Ecto neural progenitor cell (in vitro differentiated cells): ENCODE measurements at regions not wholly inside any gene's neighbourhood (a gene's known extent, or its start where the extent isn't known, plus 50 kb on each side); places are given as distances from the start of the nearest gene placed in this dataset.

Experiments used
- DNase-seq: peaks from one replicate; pipeline ENCODE4 v3.0.0-alpha.2; 2018; ENCODE audit warnings: low spot score

GRCh38 chr21:33155422-33155821 lies 74.3 kb upstream of the IFNAR2 start:
- DNase-seq: no peak

GRCh38 chr21:33157303-33157702 lies 72.4 kb upstream of the IFNAR2 start:
- no peak for DNase-seq

- DNase-seq: no peak
Observed at GRCh38 chr21:33158654-33159053, 71.1 kb upstream of the IFNAR2 start.

- DNase-seq: peak; percentile 67
Observed at GRCh38 chr21:33162436-33162951, 67.2 kb upstream of the IFNAR2 start.

GRCh38 chr21:33168886-33169285 lies 60.9 kb upstream of the IFNAR2 start:
- DNase-seq: no peak

- no peak for DNase-seq
Observed at GRCh38 chr21:33169359-33169758, 60.4 kb upstream of the IFNAR2 start.

GRCh38 chr21:33171616-33172169 lies 58.0 kb upstream of the IFNAR2 start:
- DNase-seq: no peak

- DNase-seq: no peak
Observed at GRCh38 chr21:33174756-33175155, 55.0 kb upstream of the IFNAR2 start.
